Caki2 (cell line): ENCODE measurements at regions not wholly inside any gene's neighbourhood (a gene's known extent, or its start where the extent isn't known, plus 50 kb on each side); places are given as distances from the start of the nearest gene placed in this dataset.
A peak's percentile ranks its signal among the peaks of the same experiment; 100 is the strongest.

Experiments used
- DNase-seq: peaks from one replicate; pipeline ENCODE4 v3.0.0-alpha.2; 2015; ENCODE audit warnings: low read depth
- in situ Hi-C: cut with HindIII; loops from 2 replicates; pipeline ENCODE4 v1.10.0; 2016; ENCODE audit warnings: low sequenced_read_pairs, low pct_unique_long_range_greater_than_20kb, mixed read lengths

- in situ Hi-C loops, result no loop called here
- no peak for DNase-seq
These were observed 157.6 kb upstream of the PLXNA4 start for GRCh38 chr7:132733860-132734259.

- no peak for DNase-seq
- in situ Hi-C loops, result no loop called here
These were observed 156.1 kb upstream of the PLXNA4 start for GRCh38 chr7:132732321-132732865.

DNA sequence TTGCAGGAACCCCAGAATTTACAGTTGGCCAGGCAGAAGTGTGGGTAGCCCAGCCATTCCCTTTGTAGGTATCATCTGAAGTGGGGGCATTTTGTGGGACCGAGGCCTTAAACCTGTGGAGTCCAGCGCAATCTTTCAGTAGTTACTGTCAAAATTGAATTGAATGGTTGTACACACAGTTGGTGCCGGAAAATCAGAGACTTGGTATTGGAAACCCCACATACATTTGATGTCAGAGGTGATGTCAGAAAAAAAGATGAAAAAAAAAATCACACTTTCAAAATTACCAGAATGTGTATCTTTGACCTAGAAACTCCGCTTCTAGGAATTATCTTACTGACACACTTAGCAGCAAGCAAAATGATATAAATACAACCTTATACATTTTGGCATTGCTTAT, 153.8 kb upstream of the PLXNA4 start:
- DNase-seq, result no peak
- in situ Hi-C loops, result no loop called here

GRCh38 chr7:132723506-132724081, 147.3 kb upstream of the PLXNA4 start:
- DNase-seq, result no peak

GRCh38 chr7:132720835-132721234, 144.6 kb upstream of the PLXNA4 start:
- DNase-seq, result no peak
- in situ Hi-C loops, result no loop called here

More at GRCh38 chr7:132723506-132724081, 147.3 kb upstream of the PLXNA4 start:
- in situ Hi-C loops, result no loop called here

DNA sequence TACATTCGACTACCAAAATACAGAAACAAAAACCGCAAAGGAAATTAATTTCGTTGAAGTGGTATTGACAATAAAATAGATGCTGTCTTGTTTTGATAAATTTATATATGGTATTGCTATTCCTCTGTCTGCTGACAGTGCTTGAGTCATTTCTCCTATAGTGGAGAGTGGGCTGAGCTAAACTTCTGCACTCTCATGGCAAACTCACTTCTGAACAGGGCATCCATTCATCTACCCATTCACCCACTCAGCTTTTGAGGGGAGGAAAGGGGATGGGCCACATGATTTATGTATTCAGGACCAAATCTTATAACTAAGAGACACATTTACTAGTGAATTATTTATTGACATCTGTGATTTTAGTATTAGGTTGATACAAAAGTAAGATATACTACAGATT, 137.6 kb upstream of the PLXNA4 start:
- DNase-seq, result no peak
- in situ Hi-C loops, result no loop called here

DNA sequence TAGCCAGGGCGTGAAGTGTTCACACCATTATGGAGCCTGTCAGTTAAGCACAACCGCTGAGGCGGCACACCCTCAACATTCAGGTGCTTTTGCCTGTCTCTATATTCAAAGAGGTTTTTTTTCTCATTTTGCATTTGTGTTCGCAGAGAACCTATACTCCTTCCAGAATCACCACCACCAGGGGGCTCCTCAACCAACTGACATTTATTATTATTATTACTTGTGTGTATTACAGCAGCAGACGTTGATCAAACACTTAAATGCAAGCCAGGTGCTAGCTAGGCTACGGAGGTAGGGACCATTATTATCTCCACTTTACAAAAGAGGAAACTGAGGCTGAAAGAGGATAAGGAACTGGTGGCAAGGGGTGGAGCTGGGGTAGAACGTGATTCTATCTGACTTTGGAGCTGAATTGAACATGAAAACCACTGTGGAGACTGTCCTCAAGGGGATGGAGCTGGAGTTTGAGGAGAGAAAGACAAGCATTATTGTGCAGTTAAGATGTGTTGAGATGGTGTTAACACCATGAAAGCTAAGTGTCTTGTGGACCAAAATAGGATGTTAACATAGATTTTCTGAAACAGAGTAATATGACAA, 133.8 kb upstream of the PLXNA4 start:
- in situ Hi-C loops, result no loop called here
- DNase-seq, result peak; percentile 6

GRCh38 chr7:132708470-132708869, 132.2 kb upstream of the PLXNA4 start:
- in situ Hi-C loops, result no loop called here
- no peak for DNase-seq

GRCh38 chr7:132705146-132705545, 128.9 kb upstream of the PLXNA4 start:
- DNase-seq, result no peak
- in situ Hi-C loops, result no loop called here

- in situ Hi-C loops, result no loop called here
- no peak for DNase-seq
These were observed 127.5 kb upstream of the PLXNA4 start for GRCh38 chr7:132703742-132704141.

GRCh38 chr7:132697003-132697402, 120.7 kb upstream of the PLXNA4 start:
- no peak for DNase-seq
- in situ Hi-C loops, result no loop called here

GRCh38 chr7:132696332-132696731, 120.1 kb upstream of the PLXNA4 start:
- in situ Hi-C loops, result no loop called here
- DNase-seq, result no peak

DNA sequence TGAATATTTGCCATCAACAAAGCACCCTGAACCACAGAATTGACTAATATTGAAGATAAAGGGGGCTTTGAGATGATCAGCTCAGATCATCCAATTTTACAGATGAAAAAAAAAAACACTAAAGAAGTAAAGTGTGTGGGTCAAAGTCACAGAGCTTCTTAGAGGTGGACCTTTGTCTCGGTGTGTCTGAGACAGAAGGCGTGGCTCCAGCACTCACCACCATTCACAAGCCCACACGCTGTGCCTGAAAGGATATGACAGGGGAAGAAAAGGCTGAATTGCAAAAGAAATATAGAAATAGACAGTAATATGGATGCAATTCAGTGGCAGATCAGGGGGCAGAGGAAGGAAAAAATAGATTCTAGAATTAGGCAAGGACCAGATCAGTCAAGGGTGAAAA, 114.9 kb upstream of the PLXNA4 start:
- in situ Hi-C loops, result no loop called here
- no peak for DNase-seq

DNA sequence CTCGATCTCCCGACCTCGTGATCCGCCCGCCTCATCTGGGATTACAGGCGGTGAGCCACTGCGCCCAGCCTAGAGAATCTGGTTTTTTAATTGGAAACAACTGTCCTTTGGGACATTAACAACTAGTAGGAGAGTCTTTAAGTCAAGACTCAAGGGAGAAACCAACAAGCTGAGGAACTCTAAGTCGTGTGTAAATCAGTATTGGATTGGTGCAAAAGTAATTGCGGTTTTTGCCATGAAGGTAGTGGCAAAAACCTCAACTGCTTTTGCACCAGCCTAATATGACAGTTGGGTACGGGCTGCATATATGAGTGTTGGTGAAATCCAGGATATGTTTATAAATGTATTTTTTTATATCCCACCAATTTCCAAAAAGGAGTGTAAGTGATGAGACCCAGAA, 113.9 kb upstream of the PLXNA4 start:
- no peak for DNase-seq
- in situ Hi-C loops, result no loop called here

GRCh38 chr7:132687981-132688383, 111.7 kb upstream of the PLXNA4 start:
- no peak for DNase-seq
- in situ Hi-C loops, result no loop called here

GRCh38 chr7:132687016-132687415, 110.7 kb upstream of the PLXNA4 start:
- in situ Hi-C loops, result no loop called here
- DNase-seq, result no peak

- DNase-seq, result no peak
- in situ Hi-C loops, result no loop called here
These were observed 109.0 kb upstream of the PLXNA4 start for GRCh38 chr7:132685277-132685676.

DNA sequence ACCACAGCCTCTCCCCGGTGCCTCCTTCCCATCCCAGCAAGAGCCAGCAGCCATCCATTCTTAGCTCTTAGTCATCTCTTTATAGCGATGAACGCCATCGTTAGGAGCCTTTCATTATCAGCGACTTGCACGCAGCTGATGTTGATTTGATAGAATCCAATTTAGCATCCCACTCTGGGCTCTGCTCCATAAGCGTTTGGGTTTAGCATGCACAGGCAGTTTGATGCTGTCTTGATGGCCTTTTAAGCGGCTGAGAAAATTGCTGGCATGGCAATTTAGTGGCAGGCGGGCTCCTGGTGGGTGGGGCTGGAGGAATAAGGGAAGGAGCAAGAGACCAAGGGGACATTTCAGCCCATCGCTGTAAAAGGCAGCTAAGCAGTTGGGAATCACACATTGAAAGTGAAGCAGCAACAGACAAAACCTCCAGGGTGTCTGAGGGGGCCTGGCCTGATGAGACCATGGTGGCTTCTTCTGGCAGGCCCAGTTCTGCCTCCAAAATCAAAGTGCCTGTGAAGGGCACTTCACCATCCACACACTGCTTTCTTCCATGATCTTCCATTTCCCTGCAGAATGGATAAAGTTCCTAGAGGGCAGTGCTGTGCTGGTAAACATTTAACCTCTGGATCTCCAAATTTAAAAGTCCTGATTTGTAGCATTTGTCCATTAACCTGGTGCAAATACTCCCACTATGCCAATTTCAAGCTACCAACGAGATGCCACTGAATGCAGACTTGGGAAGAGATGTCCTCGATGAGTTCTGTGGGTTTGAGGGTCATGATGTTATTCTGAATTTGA, 107.8 kb upstream of the PLXNA4 start:
- no peak for DNase-seq
- in situ Hi-C loops, result no loop called here

DNA sequence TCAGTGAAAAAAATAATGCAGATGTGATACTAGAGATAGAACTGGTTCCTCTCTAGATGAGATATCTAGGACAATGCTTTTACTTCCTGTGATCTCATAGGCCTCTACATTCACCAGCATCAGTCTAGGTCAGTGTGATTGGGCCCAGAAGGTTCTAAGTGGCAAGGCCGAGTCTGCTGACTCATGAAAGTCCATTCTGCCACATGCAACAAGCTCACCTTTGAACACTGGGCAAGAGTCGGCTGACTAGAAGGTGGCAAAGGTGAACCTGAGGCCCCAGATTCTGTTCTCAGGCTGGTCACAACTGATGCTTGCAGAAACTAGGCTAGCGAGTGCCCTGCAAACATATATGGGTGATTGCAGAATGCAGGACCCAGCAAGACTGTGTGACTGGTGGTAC, 105.7 kb upstream of the PLXNA4 start:
- DNase-seq, result no peak
- in situ Hi-C loops, result no loop called here
